Neural cell (in vitro differentiated cells): ENCODE measurements at regions not wholly inside any gene's neighbourhood (a gene's known extent, or its start where the extent isn't known, plus 50 kb on each side); places are given as distances from the start of the nearest gene placed in this dataset.

Source experiments
- EZH2 ChIP-seq: fragments of 200-600, 300-800 bp; shearing (Covaris generic), sonication (generic); IDR thresholded peaks from 2 replicates; pipeline ENCODE4 v1.6.1; 2014; ENCODE audit warnings: antibody characterized with exemption, low read length, borderline replicate concordance, mild to moderate bottlenecking; ENCODE audit not compliant: insufficient read depth, poor library complexity, severe bottlenecking
- TF ChIP-seq, protein P1 (sequence below): fragments of 450-650 bp; IDR thresholded peaks from 2 replicates; pipeline ENCODE4 v1.5.1; 2014; ENCODE audit warnings: antibody characterized with exemption, mild to moderate bottlenecking, moderate library complexity; ENCODE audit not compliant: poor library complexity, severe bottlenecking

DNA sequence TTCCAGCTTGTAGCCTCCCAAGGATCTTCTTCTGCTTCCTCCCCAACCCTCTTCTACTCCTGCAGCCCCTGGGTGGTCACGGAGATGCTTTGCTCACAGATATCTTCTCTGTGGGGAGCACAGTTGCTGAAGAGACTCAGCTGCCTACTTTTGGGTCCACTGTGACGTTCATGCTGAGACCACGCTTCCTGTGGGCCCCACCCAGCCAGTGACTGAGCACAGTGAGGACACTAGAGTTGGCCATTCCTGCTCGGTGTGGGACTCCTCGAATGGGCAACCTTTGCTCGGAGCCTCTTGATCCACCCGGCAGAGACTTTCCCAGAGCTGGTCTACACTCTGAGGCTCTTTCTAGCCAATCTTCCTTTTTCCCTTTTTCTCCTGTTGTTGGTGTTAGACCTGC is 73.9 kb downstream of the ADRA2A start:
- no peak for TF ChIP-seq EZH2
- TF ChIP-seq, protein P1, sequence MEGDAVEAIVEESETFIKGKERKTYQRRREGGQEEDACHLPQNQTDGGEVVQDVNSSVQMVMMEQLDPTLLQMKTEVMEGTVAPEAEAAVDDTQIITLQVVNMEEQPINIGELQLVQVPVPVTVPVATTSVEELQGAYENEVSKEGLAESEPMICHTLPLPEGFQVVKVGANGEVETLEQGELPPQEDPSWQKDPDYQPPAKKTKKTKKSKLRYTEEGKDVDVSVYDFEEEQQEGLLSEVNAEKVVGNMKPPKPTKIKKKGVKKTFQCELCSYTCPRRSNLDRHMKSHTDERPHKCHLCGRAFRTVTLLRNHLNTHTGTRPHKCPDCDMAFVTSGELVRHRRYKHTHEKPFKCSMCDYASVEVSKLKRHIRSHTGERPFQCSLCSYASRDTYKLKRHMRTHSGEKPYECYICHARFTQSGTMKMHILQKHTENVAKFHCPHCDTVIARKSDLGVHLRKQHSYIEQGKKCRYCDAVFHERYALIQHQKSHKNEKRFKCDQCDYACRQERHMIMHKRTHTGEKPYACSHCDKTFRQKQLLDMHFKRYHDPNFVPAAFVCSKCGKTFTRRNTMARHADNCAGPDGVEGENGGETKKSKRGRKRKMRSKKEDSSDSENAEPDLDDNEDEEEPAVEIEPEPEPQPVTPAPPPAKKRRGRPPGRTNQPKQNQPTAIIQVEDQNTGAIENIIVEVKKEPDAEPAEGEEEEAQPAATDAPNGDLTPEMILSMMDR: no peak
